Kidney capillary endothelial cell (primary cell): ENCODE measurements at regions not wholly inside any gene's neighbourhood (a gene's known extent, or its start where the extent isn't known, plus 50 kb on each side); places are given as distances from the start of the nearest gene placed in this dataset.
"Not testable (repeated sequence)": the region's sequence is repeated elsewhere in the genome, so short reads cannot be mapped to it uniquely, and the experiment has no call there.

Experiments used
- DNase-seq: peaks from one replicate; pipeline ENCODE4 v3.0.0-alpha.2; 2018; ENCODE audit warnings: low spot score

DNA sequence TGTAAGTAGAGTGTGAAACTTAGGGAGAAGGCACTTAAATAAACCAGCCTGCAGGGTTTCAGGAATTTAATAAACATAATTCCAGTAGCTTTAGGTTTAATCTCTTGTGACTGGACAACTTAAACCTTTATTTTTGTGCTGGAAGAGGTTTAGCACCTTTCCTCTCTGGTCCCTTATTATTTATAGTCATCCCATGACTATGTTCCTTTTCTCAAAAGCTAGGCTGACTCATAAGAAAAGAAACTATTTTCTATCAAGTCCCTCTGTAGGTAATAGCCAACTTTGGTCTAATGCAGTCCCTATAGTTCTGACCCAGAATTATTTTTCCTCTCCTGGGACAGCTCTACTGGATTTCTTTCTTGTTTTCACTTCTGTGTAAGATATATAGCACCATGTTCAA lies 588.9 kb downstream of the NR2F1-AS1 start:
- no peak for DNase-seq

DNA sequence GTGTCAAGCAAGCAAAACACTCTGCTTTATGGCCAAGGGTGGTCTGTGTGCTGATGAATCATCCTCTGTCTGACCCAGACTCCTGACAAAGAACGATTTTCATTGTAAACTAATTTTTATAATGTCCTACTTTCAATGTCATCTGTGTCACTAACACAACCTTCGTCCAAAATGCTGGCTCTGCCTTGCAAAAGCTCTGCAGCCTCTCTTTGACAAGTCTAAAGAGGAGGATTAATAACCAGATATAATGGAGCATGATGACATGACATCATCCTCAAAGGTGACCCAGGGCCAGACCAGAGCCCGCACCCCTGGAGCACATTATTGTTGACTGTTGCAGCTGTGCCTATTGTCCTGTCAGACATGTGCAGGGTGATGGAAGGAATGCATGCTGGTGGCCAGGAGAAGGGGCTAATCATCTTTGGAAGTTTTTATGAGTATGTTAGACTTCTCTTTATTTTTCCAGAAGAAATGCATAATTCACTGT lies 589.4 kb downstream of the NR2F1-AS1 start:
- no peak for DNase-seq

DNA sequence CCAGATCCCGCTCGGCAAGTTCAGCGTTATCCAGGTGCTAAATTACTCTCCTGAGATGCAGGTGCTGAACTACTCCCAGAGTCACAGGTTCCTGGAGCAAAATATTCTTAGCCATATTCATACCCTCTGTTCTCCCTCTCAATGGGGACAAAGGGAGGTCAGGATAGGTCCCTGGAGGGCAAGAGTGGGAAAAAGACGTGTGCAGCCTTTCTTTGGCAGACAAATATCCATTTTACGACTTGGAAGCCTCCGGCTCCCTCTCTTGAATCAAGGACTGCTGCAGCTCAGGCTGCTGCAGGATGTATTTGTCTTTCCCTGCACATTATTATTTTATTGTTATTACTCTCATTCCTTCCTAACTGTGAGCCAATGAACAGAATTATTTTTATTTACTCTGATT lies 590.2 kb downstream of the NR2F1-AS1 start:
- no peak for DNase-seq

DNA sequence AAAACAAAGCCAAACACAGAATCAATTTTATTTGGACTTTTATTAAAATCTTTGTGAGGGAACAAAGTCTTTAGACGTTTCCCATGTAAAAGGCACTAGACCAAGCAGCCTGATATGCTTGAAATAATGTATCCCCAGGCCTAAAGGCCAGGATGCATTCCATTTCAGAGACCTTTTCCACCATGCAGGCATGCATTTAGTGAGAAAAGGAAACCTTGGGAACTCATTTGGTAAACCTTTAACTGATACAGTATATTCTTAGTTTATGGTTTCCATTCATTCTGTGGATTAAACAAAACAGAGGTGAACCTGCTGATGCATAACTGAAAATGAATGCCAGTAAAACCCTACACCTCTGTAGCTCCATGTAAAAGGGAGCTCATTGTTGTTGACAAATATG lies 600.0 kb downstream of the NR2F1-AS1 start:
- no peak for DNase-seq

DNA sequence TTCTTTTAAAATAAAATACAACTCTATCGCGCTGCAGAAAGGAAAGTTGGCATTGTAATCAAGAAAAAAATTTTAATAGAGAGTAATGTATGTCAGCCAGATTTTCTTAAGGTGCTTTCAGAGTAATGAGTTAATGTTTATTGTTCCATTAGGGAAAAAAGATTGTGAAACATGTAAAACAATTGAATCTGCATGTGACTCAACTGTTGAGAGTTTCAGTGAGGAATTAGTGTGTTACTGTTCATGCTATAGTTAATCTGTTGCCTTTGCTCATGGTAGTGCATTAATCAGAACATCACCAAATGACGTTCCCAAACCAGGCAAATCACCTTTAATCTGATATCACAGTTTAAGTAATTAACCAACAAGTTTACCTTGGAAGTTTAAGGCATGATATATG lies 600.5 kb downstream of the NR2F1-AS1 start:
- DNase-seq, result no peak

DNA sequence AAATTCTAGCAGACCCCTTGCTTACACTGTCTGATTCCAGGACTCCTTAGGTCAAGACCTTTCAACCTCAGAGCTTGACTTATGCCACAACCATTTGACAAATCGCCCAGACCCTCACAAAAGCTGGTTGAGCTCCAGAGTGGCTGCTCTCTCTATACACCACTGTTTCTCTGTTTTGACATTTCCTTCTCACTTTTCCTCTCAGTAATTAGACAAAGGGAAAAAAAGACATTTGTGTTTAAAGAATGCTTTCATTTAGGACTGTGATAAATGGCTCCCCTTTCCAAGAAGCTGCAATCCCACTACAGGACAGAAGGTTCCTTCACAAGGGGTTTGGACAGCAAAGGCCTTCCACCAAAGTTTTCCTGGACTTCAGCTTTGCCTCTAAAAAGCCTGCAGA lies 601.3 kb downstream of the NR2F1-AS1 start:
- DNase-seq, result no peak

DNA sequence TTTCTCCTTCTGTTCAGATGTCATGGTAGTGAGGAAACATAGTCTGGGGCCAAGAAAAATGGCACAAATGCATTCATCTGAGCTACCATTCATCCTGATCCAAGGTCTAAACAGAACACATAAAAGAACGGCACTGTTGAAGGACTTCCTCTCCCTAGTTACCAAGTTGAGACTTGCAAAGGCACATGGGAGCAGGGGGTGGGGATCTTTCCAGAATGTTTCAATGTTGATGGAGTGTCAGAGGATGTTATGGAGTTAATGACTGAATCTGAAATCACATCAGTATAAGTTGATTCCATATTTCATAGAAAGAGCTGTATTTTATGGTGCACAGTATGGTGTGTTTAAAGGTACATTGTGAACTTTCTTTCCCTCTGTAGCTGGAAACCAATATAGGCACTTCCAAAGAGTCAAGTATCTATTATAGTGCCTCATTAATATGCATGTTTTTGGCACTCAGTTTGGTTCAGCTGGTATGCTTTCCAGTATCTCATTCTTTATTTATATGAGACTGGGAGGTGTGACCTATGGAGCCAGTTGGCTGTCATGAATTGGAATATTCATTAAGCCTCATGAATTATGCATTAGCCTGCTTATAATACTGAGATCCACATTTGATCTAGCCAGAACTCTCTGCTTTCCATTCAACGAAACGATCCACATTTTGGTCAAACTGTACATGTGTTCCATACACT lies 603.0 kb downstream of the NR2F1-AS1 start:
- DNase-seq, result no peak

DNA sequence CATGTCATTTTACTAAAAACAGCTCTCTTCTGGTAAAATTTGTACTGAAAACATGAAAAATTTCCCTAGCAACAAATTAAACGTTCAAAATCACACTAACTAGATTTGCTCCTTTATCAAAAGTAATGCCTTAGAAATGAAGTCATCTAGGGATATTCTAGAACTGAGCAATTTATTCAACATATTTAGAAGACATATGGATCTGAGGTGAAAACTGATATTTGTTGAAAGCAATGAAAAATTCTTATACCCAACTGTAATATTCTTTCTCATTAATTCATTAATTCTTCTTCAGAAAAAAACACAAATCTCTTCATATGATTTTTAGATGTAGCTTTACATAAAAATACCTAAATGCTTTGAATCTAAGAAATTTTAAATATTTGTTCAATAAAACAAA lies 604.9 kb downstream of the NR2F1-AS1 start:
- DNase-seq, result no peak

DNA sequence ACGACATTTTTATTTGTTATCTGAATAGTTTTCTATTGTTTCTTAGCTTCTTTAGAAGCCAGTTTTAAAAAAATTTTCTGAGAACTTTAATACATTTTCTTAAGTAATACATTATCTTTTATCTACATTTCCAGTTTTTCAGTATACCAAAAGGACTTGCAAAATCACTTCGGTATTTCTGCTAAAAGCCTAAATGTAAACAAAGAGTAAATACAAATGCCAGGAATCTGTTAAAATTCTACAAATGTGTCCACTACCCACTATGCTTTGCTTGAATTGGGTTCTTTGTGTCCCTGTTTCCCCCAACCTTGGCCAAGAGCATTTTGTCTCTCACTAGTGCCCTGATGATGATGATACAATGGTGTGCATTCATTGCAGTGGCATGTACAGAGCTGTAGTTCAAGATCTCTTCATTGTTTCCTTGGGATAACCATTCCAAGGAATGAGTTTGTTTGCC lies 611.2 kb downstream of the NR2F1-AS1 start:
- no peak for DNase-seq

DNA sequence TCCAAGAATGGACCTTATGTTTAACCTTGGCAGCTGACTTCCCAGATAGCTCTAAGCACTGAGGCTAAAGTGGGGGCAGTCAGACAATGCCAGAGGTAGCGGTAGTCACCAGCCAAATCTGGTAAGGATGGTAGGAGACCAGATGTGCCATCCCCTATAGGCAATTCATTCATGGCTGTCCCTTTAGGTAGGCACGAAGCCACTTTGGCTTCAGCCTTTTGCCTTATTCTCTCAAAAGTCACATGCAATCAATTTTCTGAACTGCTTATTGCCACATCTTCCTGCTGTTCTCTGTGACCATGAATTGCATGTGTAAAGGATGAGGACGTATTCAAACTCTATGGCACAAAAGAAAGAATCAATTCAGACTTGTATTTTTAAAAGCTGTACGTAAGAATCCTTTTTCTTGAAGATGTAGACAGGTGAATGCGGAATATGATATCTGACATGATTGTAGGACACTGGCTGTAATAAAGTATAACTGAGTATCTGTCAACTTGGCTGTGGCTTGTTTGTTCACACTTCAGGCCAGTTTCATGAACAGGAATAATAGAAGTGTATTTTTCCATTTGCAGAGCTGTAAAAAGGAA lies 611.7 kb downstream of the NR2F1-AS1 start:
- no peak for DNase-seq

DNA sequence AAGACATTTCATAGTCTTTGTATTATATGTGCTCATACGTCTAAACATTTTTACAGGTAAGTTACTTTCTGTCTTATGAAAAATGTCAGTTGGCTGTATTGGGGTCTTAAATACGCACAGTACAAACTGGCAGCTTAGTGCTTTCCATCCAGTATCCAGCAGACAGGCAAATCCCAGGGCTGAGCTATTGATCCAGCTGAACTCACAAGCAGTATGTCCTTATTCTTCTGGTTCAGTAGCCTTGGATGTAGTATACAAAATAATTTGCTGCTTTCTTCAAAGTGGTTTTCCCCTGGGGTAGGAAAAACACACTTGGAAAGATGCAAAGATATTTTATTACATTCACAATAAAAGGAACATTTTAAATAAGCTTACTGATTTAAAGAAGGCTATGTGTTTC lies 617.2 kb downstream of the NR2F1-AS1 start:
- DNase-seq, result no peak

DNA sequence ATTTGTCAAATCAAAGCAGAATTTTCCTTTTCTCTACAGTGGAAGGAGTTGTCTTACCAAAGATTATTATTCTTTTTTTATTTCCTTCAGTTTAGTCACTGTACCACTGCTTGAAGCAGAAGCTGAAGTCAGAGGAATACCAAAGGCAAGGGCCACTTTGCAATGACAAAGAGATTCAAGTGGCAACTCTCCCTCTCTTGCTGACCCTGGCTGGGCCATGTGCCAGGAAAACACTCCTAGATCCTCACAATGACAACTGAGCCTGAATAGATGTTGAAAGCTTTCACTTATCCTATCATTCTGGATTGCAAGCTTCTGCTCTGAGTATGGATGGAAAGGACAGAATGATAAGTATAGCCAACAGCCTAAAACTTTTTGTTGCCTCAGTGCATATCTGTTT lies 618.3 kb downstream of the NR2F1-AS1 start:
- DNase-seq, result no peak

DNA sequence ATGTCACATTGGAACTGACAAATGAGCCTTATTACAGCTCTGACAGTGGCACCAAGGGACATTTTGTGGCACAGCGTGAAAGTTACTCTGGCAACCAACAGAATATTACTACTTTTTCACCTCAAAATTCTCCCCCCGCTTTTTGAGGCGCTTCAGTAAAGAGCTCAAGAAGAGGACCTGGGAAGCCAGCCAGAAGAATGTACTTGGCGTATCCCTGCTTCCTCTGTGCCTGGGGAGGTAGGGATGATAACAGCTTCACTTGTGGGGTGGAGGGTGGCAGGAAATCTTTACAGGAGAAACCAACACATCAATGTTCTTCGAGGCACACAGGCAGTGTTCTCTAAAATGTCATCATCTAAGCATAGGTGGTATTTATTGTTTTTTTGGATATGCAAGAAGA lies 624.1 kb downstream of the NR2F1-AS1 start:
- no peak for DNase-seq

DNA sequence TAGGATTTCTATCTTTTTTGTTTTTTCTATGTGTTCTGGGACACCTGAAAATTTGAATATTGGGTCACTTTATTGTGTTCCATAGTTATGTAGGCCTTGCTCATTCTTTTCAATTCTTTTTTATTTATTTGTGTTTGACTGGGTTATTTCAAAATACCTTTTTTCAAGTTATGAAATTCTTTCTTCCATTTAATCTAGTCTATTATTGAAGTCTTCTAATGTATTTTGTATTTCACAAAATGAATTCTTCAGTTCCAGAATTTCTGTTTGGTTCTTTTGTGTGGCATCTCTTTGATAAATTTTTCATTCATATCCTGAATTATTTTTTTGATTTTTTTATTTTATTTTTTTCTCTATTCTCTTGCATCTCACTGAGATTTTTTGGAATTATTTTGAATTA lies 628.8 kb downstream of the NR2F1-AS1 start:
- DNase-seq, result no peak

DNA sequence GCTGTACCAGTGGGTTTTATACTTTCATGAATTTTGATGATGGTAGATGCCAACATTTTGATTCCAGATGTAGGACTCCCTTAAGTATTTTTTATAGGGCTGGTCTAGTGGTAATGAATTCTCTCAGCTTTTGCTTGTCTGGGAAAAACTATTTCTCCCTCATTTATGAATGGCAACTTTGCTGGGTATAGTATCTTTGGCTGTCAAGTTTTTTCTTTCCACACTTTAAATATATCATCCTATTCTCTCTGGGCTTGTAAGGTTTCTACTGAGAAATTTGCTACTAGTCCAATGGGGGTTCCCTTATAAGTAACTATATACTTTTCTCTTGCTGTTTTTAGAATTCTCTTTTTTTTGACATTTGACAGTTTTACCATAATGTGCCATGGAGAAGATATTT lies 629.3 kb downstream of the NR2F1-AS1 start:
- DNase-seq, result no peak

DNA sequence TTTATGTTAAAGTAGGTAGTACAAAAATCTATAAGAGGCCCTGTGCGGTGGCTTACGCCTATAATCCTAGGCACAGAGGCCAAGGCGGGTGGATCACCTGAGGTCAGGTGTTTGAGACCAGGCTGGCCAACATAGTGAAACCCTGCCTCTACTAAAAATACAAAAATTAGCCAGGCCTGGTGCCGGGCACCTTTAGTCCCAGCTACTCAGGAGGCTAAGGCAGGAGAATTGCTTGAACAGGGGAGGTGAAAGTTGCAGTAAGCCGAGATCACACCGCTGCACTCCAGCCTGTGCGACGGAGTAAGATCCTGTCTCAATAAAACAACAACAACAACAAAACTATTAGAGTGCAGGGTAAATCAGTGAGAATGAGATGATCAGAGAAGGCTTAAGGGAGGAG lies 634.5 kb downstream of the NR2F1-AS1 start:
- no peak for DNase-seq

DNA sequence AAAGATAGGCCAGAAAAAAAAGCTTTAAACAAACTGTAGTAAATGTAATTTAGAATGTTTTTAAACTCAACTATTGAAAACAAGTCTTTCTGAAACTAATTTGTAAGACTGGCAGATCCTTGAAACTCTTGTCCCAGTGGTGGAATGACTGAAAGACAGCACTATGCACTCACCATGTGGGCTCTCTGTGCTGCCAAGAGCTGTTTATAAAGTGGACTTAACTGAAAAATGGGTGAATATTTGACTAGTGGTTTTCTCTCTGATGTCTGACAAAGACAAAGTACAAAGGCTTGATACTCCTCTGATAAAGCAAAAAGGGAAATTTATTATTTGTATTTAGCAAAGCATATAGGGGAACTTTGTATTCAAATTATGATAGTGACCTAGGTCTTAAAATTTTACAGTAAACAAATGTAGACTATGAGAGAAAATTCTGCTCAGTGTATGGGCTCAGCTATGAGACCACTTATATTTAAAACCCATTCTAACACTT lies 635.4 kb downstream of the NR2F1-AS1 start:
- DNase-seq, result no peak

DNA sequence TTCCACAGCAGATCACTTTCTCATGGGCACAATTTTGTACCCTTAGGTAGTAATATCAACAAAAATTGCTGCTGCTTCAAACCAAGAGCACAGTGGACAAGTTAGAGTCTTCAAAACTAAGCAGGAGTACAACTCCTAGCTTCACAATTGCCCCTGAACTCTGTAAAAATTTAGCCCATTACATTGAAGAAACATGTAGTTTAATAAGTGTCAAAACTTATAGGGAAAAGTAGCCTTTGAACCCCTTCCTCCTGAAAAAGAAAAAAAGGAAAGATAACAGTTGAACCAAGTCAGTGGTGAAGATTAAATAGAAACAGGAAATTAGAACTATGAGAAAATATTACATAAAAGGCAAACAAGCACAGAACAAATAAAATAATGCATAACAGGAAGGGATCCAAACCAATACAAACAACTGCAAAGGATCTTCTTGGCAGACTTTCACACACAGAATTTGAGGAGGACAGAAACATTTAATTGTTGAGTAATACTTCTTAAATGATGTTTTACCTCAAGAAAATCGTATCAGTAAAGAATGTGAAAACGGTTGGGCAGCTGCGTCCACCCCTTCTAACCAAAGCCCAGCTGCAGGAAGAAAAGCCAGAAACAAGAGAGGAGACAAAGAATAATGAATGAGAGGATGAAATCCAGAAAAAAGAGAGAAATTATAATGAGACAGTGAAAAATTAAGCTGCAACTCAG lies 636.0 kb downstream of the NR2F1-AS1 start:
- no peak for DNase-seq

DNA sequence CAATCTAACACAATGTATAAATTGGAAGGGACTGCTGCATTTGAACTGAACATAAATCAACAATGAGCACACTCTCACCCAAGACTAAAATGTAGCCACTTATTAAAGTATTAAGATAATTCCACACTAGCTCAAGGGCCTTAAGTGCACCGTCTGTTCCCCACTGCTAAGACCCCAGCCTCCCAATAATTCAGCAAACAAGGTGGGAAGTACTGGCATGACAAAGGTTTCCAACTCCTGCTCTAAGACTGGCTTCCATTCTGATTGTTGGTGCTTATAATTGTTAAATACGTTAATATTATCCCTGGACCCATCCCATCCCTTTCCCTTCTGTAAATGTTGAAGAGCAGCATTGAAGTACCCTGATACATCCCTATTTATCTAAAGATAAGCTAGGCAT lies 636.7 kb downstream of the NR2F1-AS1 start:
- no peak for DNase-seq

DNA sequence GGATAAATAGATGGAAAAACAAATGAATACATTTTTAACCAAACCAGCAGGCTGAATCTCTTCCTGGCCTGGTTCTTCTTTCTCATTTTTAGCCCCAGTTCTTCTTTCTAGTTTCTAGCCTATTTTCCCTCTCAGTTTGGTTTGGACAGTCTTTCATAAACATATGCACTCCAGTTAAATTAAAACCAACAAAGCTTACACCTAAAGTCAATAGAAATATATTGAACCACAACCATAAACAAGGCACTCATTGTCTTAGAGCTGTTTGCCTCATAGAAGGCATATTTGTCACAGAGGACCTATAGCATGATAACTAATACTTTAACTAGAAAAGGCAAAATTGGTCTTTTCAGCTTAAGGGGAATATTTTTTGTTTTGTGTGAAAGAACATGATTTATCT lies 638.3 kb downstream of the NR2F1-AS1 start:
- DNase-seq, result no peak

DNA sequence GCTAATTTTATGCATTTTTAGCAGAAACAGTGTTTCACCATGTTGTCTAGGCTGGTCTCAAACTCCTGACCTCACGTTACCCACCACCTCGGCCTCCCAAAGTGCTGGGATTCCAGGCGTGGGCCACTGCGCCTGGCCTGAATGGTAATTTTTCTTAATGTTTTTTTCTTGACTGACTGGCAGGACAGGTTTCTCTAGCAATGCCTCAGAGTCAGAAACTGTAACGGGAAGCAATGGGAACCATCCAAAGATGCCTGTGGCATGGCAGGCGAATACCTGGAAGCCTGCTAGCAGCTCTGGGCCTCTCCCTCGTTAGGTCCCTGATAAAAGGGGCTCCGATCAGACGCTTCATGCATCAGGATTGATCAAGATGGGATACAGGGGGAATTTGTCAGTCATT lies 639.2 kb downstream of the NR2F1-AS1 start:
- no peak for DNase-seq

DNA sequence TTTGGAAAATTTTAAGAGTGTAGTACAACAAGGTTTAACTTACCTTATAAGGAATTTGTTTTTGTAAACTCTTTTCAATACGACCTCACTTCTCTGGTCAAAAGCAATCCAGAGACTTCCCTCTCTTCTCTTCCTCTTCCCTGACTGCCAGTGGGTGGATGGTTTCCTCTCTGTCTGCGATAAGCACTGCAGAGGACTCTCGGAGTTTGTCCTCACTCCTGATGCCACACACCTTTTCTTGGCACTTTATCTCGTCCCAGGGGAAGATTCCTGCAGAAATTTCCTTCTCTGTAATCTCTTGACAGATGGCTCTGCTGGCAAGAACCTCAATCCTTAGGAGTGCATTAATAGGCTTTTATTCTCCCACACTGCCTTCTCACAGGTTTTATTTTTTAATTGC lies 641.6 kb downstream of the NR2F1-AS1 start:
- no peak for DNase-seq

DNA sequence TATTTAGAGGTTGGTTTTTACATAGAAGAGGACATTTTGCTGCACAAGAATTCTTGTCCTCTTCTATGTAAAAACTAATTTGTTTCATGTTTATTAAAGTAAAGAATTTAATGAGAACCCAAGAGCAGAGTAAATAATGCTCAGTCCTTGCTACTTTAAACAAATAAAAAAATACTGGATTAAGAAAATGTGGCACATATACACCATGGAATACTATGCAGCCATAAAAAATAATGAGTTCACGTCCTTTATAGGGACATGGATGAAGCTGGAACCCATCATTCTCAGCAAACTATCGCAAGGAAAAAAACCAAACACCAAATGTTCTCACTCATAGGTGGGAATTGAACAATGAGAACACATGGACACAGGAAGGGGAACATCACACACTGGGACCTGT lies 643.6 kb downstream of the NR2F1-AS1 start:
- not testable (repeated sequence) for DNase-seq
